ENCODE measurements at regions not wholly inside any gene's neighbourhood (a gene's known extent, or its start where the extent isn't known, plus 50 kb on each side); places are given as distances from the start of the nearest gene placed in this dataset.

DNA sequence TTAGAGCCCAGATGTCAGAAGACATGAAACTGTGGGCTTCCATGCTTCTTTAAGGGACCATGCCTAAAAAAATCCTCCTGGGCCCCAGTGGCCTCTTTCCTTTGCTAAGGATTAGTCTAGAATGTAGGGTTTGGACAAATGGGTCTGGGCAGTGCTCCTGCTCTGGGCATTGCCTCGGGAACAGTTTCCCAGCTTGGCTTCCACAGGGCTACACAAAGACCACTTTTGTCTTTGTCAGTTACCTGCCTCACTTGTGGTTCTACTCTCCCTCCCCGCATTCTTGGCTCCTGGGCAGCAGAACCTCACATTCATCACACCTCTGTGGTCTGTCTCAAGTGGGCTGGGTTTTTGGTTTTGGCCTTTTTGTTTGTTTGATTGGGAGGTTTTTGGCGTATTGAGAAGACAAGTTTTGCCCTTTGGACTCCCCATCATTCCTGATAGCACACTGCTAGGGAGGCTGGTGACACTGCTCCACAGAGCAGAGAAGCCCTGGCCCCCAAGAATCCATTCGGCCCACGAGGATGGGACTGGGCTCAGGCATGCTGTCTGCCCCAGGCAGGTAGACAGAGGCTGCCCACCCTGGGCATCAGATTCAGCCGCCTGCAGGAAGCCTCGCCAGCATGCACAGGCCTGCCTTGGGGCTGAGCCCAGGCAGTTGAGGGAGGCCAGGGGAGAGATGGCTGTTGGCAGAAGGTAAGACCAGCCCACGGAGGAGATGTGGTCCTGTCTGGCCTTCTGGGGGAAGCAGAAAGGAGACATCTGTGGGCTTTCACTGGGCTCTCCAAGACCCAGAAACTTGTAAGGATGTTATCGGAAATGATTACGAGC is 343.7 kb downstream of the WDR11 start:
- H3K18ac ChIP-seq (ENCODE audit: low read length), result no peak overlapping the region
- H2BK120ac ChIP-seq (ENCODE audit: low read depth, low read length), result no peak overlapping the region
- no peak overlapping the region for H2AK5ac ChIP-seq (ENCODE audit: low read length)
- H4K8ac ChIP-seq (ENCODE audit: low read depth, low read length), result no peak overlapping the region
- H3K9ac ChIP-seq (ENCODE audit: low read length), result no peak overlapping the region
- H3K27ac ChIP-seq (ENCODE audit: low read depth, low read length), result no peak overlapping the region
- no peak overlapping the region for H3K56ac ChIP-seq (ENCODE audit: low read length)
- no CpG with 5 or more reads among the region's 10 CpGs for WGBS (ENCODE audit: extremely low coverage, insufficient coverage, low lambda C conversion rate)
- H4K5ac ChIP-seq (ENCODE audit: low read length), result no peak overlapping the region
- no peak overlapping the region for H2BK5ac ChIP-seq (ENCODE audit: low read length)
- H3K4ac ChIP-seq (ENCODE audit: low read depth, low read length), result no peak overlapping the region
- no peak overlapping the region for H3K23ac ChIP-seq (ENCODE audit: low read length)
- no peaks in the 10 kb centered on the region for H3K36me3 ChIP-seq (ENCODE audit: control insufficient read depth, insufficient read depth, low read length)
- DNase-seq, result no peak
- H3K4me1 ChIP-seq (ENCODE audit: control insufficient read depth, low read depth, low read length), result no peaks in the 10 kb centered on the region
- H3K79me2 ChIP-seq (ENCODE audit: control insufficient read depth, insufficient read depth, low read length), result no peaks in the 10 kb centered on the region
- H3K79me1 ChIP-seq (ENCODE audit: low read length), result no peaks in the 10 kb centered on the region
- H3K4me3 ChIP-seq (ENCODE audit: low read length), result no peak overlapping the region
- H2BK15ac ChIP-seq (replicated peaks; ENCODE audit: low read depth), result no peak overlapping the region
- no peak overlapping the region for H3K4me2 ChIP-seq (ENCODE audit: low read length)
- no peaks in the 10 kb centered on the region for H3K27me3 ChIP-seq (ENCODE audit: insufficient read depth, low read length, poor library complexity)

DNA sequence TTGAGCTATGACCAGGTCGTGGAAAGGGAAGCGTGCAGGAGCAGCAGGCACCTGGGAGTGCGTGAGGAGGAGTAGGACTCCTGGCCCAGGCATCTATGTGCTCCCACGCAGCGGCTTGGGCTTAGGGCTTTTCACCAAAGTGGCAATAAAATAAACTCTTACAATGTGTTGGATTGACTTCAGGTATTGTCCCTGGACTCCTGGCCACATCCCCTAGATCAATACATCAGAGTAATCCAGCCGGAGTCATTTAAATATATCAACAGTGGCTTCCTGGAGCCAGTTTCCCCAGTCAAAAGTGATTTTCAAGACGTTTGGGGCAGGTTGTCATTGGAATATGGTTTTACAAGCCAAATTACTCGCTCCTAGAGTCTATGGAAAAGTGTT is 344.4 kb downstream of the WDR11 start:
- Histone ChIP-seq H3K4me2 (ENCODE audit: low read length) (no peak overlapping the region), H3K27ac (ENCODE audit: low read depth, low read length) (no peak overlapping the region), H3K27me3 (ENCODE audit: insufficient read depth, low read length, poor library complexity) (no peaks in the 10 kb centered on the region), H4K5ac (ENCODE audit: low read length) (no peak overlapping the region), H3K4me1 (ENCODE audit: control insufficient read depth, low read depth, low read length) (no peaks in the 10 kb centered on the region), H3K4ac (ENCODE audit: low read depth, low read length) (no peak overlapping the region), H3K9ac (ENCODE audit: low read length) (no peak overlapping the region), H2BK120ac (ENCODE audit: low read depth, low read length) (no peak overlapping the region), H2AK5ac (ENCODE audit: low read length) (no peak overlapping the region), H3K56ac (ENCODE audit: low read length) (no peak overlapping the region), H3K79me1 (ENCODE audit: low read length) (no peaks in the 10 kb centered on the region), H4K8ac (ENCODE audit: low read depth, low read length) (no peak overlapping the region), H2BK5ac (ENCODE audit: low read length) (no peak overlapping the region), H3K79me2 (ENCODE audit: control insufficient read depth, insufficient read depth, low read length) (no peaks in the 10 kb centered on the region), H2BK15ac (replicated peaks; ENCODE audit: low read depth) (no peak overlapping the region), H3K23ac (ENCODE audit: low read length) (no peak overlapping the region), H3K18ac (ENCODE audit: low read length) (no peak overlapping the region), H3K36me3 (ENCODE audit: control insufficient read depth, insufficient read depth, low read length) (no peaks in the 10 kb centered on the region), H3K4me3 (ENCODE audit: low read length) (no peak overlapping the region)
- WGBS (ENCODE audit: extremely low coverage, insufficient coverage, low lambda C conversion rate), result no CpG with 5 or more reads among the region's 8 CpGs
- DNase-seq, result no peak

DNA sequence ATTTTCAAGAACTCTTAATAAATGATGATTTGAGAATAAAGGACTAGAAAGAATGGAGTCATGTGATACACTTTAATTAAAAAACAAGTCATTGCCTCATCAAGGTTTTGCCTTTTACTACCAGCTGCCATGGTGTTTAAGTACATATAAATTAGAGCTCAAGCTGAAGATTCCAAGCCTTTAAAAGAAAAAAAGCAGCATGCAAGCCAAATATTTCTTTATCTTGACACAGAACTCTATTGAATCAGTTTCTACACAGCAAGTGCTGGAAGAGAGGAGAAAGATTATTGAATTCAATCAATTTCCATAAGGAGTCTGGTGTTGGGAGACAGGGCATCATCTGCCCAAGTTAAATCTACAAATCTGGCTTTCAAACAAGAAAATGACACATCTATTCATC is 347.9 kb downstream of the WDR11 start:
- Histone ChIP-seq H3K23ac (ENCODE audit: low read length) (no peak overlapping the region), H3K79me1 (ENCODE audit: low read length) (no peaks in the 10 kb centered on the region), H2BK15ac (replicated peaks; ENCODE audit: low read depth) (no peak overlapping the region), H3K18ac (ENCODE audit: low read length) (no peak overlapping the region), H3K4me3 (ENCODE audit: low read length) (no peak overlapping the region), H4K8ac (ENCODE audit: low read depth, low read length) (no peak overlapping the region), H3K4ac (ENCODE audit: low read depth, low read length) (no peak overlapping the region), H3K4me2 (ENCODE audit: low read length) (no peak overlapping the region), H3K27me3 (ENCODE audit: insufficient read depth, low read length, poor library complexity) (no peaks in the 10 kb centered on the region), H3K56ac (ENCODE audit: low read length) (no peak overlapping the region), H3K9ac (ENCODE audit: low read length) (no peak overlapping the region), H2BK5ac (ENCODE audit: low read length) (no peak overlapping the region), H3K4me1 (ENCODE audit: control insufficient read depth, low read depth, low read length) (no peaks in the 10 kb centered on the region), H2AK5ac (ENCODE audit: low read length) (no peak overlapping the region), H4K5ac (ENCODE audit: low read length) (no peak overlapping the region), H3K79me2 (ENCODE audit: control insufficient read depth, insufficient read depth, low read length) (no peaks in the 10 kb centered on the region), H3K27ac (ENCODE audit: low read depth, low read length) (no peak overlapping the region), H2BK120ac (ENCODE audit: low read depth, low read length) (no peak overlapping the region), H3K36me3 (ENCODE audit: control insufficient read depth, insufficient read depth, low read length) (no peaks in the 10 kb centered on the region)
- DNase-seq, result no peak

DNA sequence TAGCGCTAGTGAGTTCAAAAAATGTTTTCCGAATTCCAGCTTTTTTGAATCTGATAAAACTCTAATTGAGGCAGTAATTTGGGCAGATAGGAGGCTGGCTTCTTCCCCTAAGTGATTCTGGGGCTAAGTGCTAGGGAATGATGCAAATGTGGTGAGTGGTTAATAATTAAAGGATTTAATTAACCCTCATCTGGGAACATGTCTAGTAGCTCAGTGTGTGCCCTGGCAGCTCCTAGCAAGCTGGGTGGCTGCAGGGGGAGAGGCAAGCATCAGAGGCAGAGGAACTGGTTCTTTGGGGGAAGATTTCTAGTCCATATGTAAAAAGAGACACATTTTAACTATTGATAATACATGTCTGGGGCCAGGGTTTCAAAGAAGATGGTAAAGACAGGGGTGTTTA is 354.5 kb downstream of the WDR11 start:
- Histone ChIP-seq H3K4me3 (ENCODE audit: low read length) (no peak overlapping the region), H2BK5ac (ENCODE audit: low read length) (no peak overlapping the region), H2BK15ac (replicated peaks; ENCODE audit: low read depth) (no peak overlapping the region), H4K5ac (ENCODE audit: low read length) (no peak overlapping the region), H3K56ac (ENCODE audit: low read length) (no peak overlapping the region), H2BK120ac (ENCODE audit: low read depth, low read length) (no peak overlapping the region), H3K23ac (ENCODE audit: low read length) (no peak overlapping the region), H3K4me2 (ENCODE audit: low read length) (no peak overlapping the region), H3K36me3 (ENCODE audit: control insufficient read depth, insufficient read depth, low read length) (no peaks in the 10 kb centered on the region), H3K79me2 (ENCODE audit: control insufficient read depth, insufficient read depth, low read length) (no peaks in the 10 kb centered on the region), H3K27ac (ENCODE audit: low read depth, low read length) (no peak overlapping the region), H3K9ac (ENCODE audit: low read length) (no peak overlapping the region), H3K27me3 (ENCODE audit: insufficient read depth, low read length, poor library complexity) (no peaks in the 10 kb centered on the region), H2AK5ac (ENCODE audit: low read length) (no peak overlapping the region), H3K4me1 (ENCODE audit: control insufficient read depth, low read depth, low read length) (no peaks in the 10 kb centered on the region), H3K79me1 (ENCODE audit: low read length) (no peaks in the 10 kb centered on the region), H4K8ac (ENCODE audit: low read depth, low read length) (no peak overlapping the region), H3K18ac (ENCODE audit: low read length) (no peak overlapping the region), H3K4ac (ENCODE audit: low read depth, low read length) (no peak overlapping the region)
- WGBS (ENCODE audit: extremely low coverage, insufficient coverage, low lambda C conversion rate), result no CpG with 5 or more reads among the region's 2 CpGs
- DNase-seq, result no peak

DNA sequence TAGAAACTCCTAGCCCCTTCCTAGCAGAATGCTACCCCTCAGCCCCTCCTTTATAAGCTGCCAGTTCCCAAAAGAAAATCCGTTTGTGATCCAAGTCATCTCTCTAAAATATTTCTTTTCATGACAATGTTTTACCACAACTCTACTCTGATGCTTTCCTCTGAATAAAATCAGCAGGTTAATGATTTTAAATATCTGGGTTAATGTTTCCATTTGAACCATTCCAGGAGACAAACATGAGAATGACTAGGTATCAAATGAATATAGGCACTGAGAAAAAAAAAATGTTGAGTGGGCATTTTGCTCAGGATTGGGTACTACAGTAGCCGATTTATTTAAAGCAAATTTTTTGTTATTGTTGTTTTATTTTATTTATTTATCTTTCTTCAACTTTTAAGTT is 360.3 kb downstream of the WDR11 start:
- H3K27me3 ChIP-seq (ENCODE audit: insufficient read depth, low read length, poor library complexity), result no peaks in the 10 kb centered on the region
- no peak overlapping the region for H4K5ac ChIP-seq (ENCODE audit: low read length)
- no peak for DNase-seq
- H4K8ac ChIP-seq (ENCODE audit: low read depth, low read length), result no peak overlapping the region
- no peaks in the 10 kb centered on the region for H3K79me1 ChIP-seq (ENCODE audit: low read length)
- H3K18ac ChIP-seq (ENCODE audit: low read length), result no peak overlapping the region
- no peak overlapping the region for H3K4me3 ChIP-seq (ENCODE audit: low read length)
- H3K27ac ChIP-seq (ENCODE audit: low read depth, low read length), result no peak overlapping the region
- no peak overlapping the region for H3K9ac ChIP-seq (ENCODE audit: low read length)
- no peaks in the 10 kb centered on the region for H3K36me3 ChIP-seq (ENCODE audit: control insufficient read depth, insufficient read depth, low read length)
- H3K4me1 ChIP-seq (ENCODE audit: control insufficient read depth, low read depth, low read length), result no peaks in the 10 kb centered on the region
- H3K79me2 ChIP-seq (ENCODE audit: control insufficient read depth, insufficient read depth, low read length), result no peaks in the 10 kb centered on the region
- no peak overlapping the region for H3K4me2 ChIP-seq (ENCODE audit: low read length)
- H2BK15ac ChIP-seq (replicated peaks; ENCODE audit: low read depth), result no peak overlapping the region
- no CpG with 5 or more reads among the region's 2 CpGs for WGBS (ENCODE audit: extremely low coverage, insufficient coverage, low lambda C conversion rate)
- H3K4ac ChIP-seq (ENCODE audit: low read depth, low read length), result no peak overlapping the region
- no peak overlapping the region for H2AK5ac ChIP-seq (ENCODE audit: low read length)
- no peak overlapping the region for H2BK5ac ChIP-seq (ENCODE audit: low read length)
- no peak overlapping the region for H3K56ac ChIP-seq (ENCODE audit: low read length)
- H2BK120ac ChIP-seq (ENCODE audit: low read depth, low read length), result no peak overlapping the region
- no peak overlapping the region for H3K23ac ChIP-seq (ENCODE audit: low read length)

DNA sequence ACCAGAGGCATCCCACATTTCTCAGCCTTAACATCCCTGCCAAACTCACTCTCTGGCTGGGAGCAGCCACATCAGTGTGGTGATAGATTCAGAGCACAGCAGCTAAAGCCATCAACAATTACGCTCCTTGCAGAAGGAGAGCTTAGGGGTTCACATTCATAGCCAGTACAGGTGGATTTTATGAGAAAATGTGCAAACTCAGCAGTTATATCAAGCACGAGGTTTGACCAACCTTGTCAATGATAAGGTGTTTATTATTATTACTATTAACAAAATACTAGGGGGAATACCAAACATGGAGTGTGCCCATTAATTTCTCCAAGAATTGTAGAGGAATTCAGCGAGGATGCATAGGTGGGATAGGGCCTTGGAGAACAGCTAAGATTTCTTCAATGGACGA is 362.3 kb downstream of the WDR11 start:
- no peak overlapping the region for H2BK15ac ChIP-seq (replicated peaks; ENCODE audit: low read depth)
- H3K4ac ChIP-seq (ENCODE audit: low read depth, low read length), result no peak overlapping the region
- H4K5ac ChIP-seq (ENCODE audit: low read length), result no peak overlapping the region
- H3K9ac ChIP-seq (ENCODE audit: low read length), result no peak overlapping the region
- no peak overlapping the region for H3K56ac ChIP-seq (ENCODE audit: low read length)
- H3K27me3 ChIP-seq (ENCODE audit: insufficient read depth, low read length, poor library complexity), result no peaks in the 10 kb centered on the region
- no peaks in the 10 kb centered on the region for H3K79me1 ChIP-seq (ENCODE audit: low read length)
- H3K36me3 ChIP-seq (ENCODE audit: control insufficient read depth, insufficient read depth, low read length), result no peaks in the 10 kb centered on the region
- WGBS (ENCODE audit: extremely low coverage, insufficient coverage, low lambda C conversion rate), result no CpG with 5 or more reads among the region's 4 CpGs
- H3K18ac ChIP-seq (ENCODE audit: low read length), result no peak overlapping the region
- H2BK5ac ChIP-seq (ENCODE audit: low read length), result no peak overlapping the region
- H2AK5ac ChIP-seq (ENCODE audit: low read length), result no peak overlapping the region
- no peaks in the 10 kb centered on the region for H3K4me1 ChIP-seq (ENCODE audit: control insufficient read depth, low read depth, low read length)
- H2BK120ac ChIP-seq (ENCODE audit: low read depth, low read length), result no peak overlapping the region
- no peak overlapping the region for H3K23ac ChIP-seq (ENCODE audit: low read length)
- no peak overlapping the region for H4K8ac ChIP-seq (ENCODE audit: low read depth, low read length)
- H3K79me2 ChIP-seq (ENCODE audit: control insufficient read depth, insufficient read depth, low read length), result no peaks in the 10 kb centered on the region
- no peak overlapping the region for H3K4me3 ChIP-seq (ENCODE audit: low read length)
- H3K27ac ChIP-seq (ENCODE audit: low read depth, low read length), result no peak overlapping the region
- H3K4me2 ChIP-seq (ENCODE audit: low read length), result no peak overlapping the region
- DNase-seq, result no peak
